H1 (cell line): ENCODE measurements at regions not wholly inside any gene's neighbourhood (a gene's known extent, or its start where the extent isn't known, plus 50 kb on each side); places are given as distances from the start of the nearest gene placed in this dataset.

Experiments used
- CREB1 ChIP-seq: IDR thresholded peaks from 2 replicates; pipeline ENCODE4 v1.6.1; 2012; ENCODE audit warnings: inconsistent platforms
- CTCF ChIP-seq, 3 experiments: IDR thresholded peaks; 1 replicate in 2 of 3; 2 replicates in 1 of 3; pipeline versions ENCODE4 v1.5.1 to v1.6.1; 2011; ENCODE audit warnings: low read length in 3 of 3, mild to moderate bottlenecking in 3 of 3, inconsistent platforms in 2 of 3, low read depth in 1 of 3, moderate library complexity in 1 of 3; ENCODE audit not compliant: insufficient read depth in 1 of 3; ENCODE audit errors: control extremely low read depth in 1 of 3
- EZH2 ChIP-seq: fragments of 200-600 bp; sonication (generic); IDR thresholded peaks from 2 replicates; pipeline ENCODE4 v1.7.1; 2012; ENCODE audit warnings: low read depth, mild to moderate bottlenecking, moderate library complexity, low read length, inconsistent platforms; ENCODE audit not compliant: severe bottlenecking
- RXRA ChIP-seq: IDR thresholded peaks from 2 replicates; pipeline ENCODE4 v1.6.1; 2011; ENCODE audit warnings: low read depth, mild to moderate bottlenecking, low read length, moderate library complexity; ENCODE audit not compliant: insufficient read depth

DNA sequence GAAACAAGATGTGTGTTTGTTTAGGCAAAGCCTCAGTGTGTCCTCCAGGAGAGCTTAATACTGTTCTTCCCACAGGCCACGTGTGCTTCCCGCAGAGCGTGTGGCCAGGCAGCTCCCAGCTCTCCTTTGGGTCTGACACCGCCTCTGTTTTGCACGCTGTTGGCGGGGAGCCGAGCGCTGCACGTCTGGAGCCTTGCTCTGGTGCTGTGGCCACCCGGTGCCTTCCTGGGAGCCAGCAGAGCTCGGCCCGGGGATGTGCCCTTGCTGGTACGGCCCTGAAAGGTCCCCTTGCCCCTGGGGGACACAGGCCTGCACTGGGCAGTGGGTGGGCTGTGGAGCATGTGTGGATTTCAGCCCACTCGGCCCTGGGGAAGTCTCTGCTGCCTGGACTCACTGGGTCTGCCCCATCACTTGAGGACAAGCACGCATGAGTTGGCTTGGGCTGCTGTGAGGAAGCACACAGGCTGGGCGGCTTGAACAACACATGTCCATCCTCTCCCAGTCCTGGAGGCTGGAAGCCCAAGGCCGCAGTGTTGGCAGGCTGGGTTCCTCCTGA is 160.7 kb upstream of the HDAC4 start:
- no peak for TF ChIP-seq CTCF (IDR thresholded peaks at IDR 0.05; ENCODE audit: control extremely low read depth in 1 of 3, insufficient read depth in 1 of 3, low read depth in 1 of 3, low read length in 3 of 3)
- TF ChIP-seq CREB1 = no peak
- TF ChIP-seq EZH2 = no peak
- no peak for TF ChIP-seq RXRA
